ENCODE measurements at regions not wholly inside any gene's neighbourhood (a gene's known extent, or its start where the extent isn't known, plus 50 kb on each side); places are given as distances from the start of the nearest gene placed in this dataset.

- 85 to 93% methylated on average over 29 to 42 of the region's 44 CpGs for WGBS, 2 donors
- no peak for DNase-seq (ENCODE audit: low spot score in 2 of 2)
- TF ChIP-seq POLR2A (IDR thresholded peaks at IDR 0.05) (no peak), CTCF (IDR thresholded peaks at IDR 0.05) (no peak)
- intact Hi-C loops (cut with DNase I; ENCODE audit: low total_unique reads): no loop called here
- H3K4me3 ChIP-seq (ENCODE audit: low read depth, poor library complexity, severe bottlenecking): no peak overlapping the region
Measured at GRCh38 chr4:189364032-189364449, 576.6 kb upstream of the FRG1 start.

GRCh38 chr4:189365451-189365850, 575.2 kb upstream of the FRG1 start:
- intact Hi-C loops (cut with DNase I; ENCODE audit: low total_unique reads): no loop called here
- H3K4me3 ChIP-seq (ENCODE audit: low read depth, poor library complexity, severe bottlenecking): no peak overlapping the region
- DNase-seq (ENCODE audit: low spot score in 2 of 2): no peak
- WGBS, 2 donors: 72 to 81% methylated on average over 6 of the region's 6 CpGs
- no peak for TF ChIP-seq POLR2A (IDR thresholded peaks at IDR 0.05)
- no peak for TF ChIP-seq CTCF (IDR thresholded peaks at IDR 0.05)

- no peak overlapping the region for H3K4me3 ChIP-seq (ENCODE audit: low read depth, poor library complexity, severe bottlenecking)
- 81 to 85% methylated on average over 3 of the region's 3 CpGs for WGBS, 2 donors
- TF ChIP-seq CTCF (IDR thresholded peaks at IDR 0.05) (no peak), POLR2A (IDR thresholded peaks at IDR 0.05) (no peak)
- DNase-seq (ENCODE audit: low spot score in 2 of 2): no peak
- intact Hi-C loops (cut with DNase I; ENCODE audit: low total_unique reads): no loop called here
Measured at GRCh38 chr4:189367832-189368231, 572.8 kb upstream of the FRG1 start.

- intact Hi-C loops (cut with DNase I; ENCODE audit: low total_unique reads): no loop called here
- DNase-seq (ENCODE audit: low spot score in 2 of 2): no peak
- no peak for TF ChIP-seq CTCF (IDR thresholded peaks at IDR 0.05)
- TF ChIP-seq POLR2A (IDR thresholded peaks at IDR 0.05): no peak
- 50 to 51% methylated on average over 2 of the region's 2 CpGs for WGBS, 2 donors
- H3K4me3 ChIP-seq (ENCODE audit: low read depth, poor library complexity, severe bottlenecking): no peak overlapping the region
Measured at GRCh38 chr4:189374176-189374575, 566.5 kb upstream of the FRG1 start.

GRCh38 chr4:189376901-189377300, 563.8 kb upstream of the FRG1 start:
- intact Hi-C loops (cut with DNase I; ENCODE audit: low total_unique reads): no loop called here
- TF ChIP-seq POLR2A (IDR thresholded peaks at IDR 0.05): no peak
- no peak for TF ChIP-seq CTCF (IDR thresholded peaks at IDR 0.05)
- 88% methylated on average over 2 of the region's 2 CpGs for WGBS, 2 donors
- no peak for DNase-seq (ENCODE audit: low spot score in 2 of 2)
- no peak overlapping the region for H3K4me3 ChIP-seq (ENCODE audit: low read depth, poor library complexity, severe bottlenecking)

GRCh38 chr4:189377569-189377968, 563.1 kb upstream of the FRG1 start:
- 50 to 57% methylated on average over 2 of the region's 2 CpGs for WGBS, 2 donors
- DNase-seq (ENCODE audit: low spot score in 2 of 2): no peak
- TF ChIP-seq CTCF (IDR thresholded peaks at IDR 0.05): no peak
- TF ChIP-seq POLR2A (IDR thresholded peaks at IDR 0.05): no peak
- intact Hi-C loops (cut with DNase I; ENCODE audit: low total_unique reads): no loop called here
- no peak overlapping the region for H3K4me3 ChIP-seq (ENCODE audit: low read depth, poor library complexity, severe bottlenecking)

Measured in lower leg skin (tissue), 4 donors.